ENCODE measurements at regions not wholly inside any gene's neighbourhood (a gene's known extent, or its start where the extent isn't known, plus 50 kb on each side); places are given as distances from the start of the nearest gene placed in this dataset.

DNA sequence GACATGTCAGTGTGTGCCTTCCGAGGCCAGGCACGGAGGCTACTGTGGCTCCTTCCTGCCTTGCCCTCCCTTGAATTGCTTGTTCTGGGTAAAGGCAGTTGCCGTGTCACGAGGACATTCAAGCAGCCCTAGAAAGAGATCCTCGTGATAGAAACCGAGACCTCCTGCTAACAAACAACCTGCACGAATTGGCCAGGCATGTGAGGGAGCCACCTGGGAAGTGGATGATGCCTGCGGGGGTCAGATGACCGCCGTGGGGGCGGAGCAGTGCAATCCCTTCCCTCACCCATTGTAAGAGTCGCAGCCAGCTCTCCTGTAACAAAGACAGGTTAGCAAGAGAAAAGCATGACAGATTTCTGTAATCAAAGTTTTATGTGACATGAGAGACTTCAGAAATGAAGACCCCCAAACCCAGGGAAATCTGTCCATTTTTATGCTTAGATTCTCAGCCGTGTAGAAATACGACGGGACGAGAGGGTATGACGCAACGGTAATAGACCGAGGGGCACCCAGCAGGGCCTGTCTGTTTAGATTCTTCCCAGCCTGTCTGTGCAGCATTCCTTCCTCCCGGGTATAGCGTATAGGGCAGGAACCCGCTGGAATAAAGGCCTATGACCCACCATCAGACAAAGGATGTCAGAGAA, 241.7 kb downstream of the GATA3 start:
- TF ChIP-seq CTCF (conservative IDR thresholded peaks at IDR 0.05) (no peak), EZH2 (IDR thresholded peaks at IDR 0.05; ENCODE audit: low read depth) (no peak)
